ENCODE measurements at regions not wholly inside any gene's neighbourhood (a gene's known extent, or its start where the extent isn't known, plus 50 kb on each side); places are given as distances from the start of the nearest gene placed in this dataset.
"Not testable (repeated sequence)": the region's sequence is repeated elsewhere in the genome, so short reads cannot be mapped to it uniquely, and the experiment has no call there.

GRCh38 chr2:66013456-66013855, 421.5 kb upstream of the MEIS1 start:
- no peak for DNase-seq

- no peak for DNase-seq
These were observed 431.0 kb upstream of the MEIS1 start for GRCh38 chr2:66003931-66004330.

DNA sequence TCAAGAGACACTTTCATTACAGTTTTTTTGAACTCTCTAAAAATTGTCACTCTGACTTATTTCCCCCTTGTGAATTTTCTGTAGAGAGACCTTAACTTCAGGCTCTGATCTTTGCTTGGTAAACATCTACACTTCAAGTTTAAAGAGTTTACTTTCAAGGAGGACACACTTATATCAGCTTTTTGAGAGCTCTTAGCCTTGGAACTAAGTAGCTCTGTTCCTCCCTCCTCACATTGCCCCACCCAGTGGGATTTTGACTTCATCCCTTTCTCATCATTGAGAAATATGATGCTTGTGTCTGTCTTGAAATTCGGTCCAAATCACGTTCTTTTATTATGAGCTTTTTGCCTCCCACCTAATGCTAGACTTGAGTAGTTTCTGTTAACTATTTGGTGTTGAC, 433.4 kb upstream of the MEIS1 start:
- no peak for DNase-seq

- DNase-seq = no peak
These were observed 434.0 kb upstream of the MEIS1 start for GRCh38 chr2:66000901-66001300.

DNA sequence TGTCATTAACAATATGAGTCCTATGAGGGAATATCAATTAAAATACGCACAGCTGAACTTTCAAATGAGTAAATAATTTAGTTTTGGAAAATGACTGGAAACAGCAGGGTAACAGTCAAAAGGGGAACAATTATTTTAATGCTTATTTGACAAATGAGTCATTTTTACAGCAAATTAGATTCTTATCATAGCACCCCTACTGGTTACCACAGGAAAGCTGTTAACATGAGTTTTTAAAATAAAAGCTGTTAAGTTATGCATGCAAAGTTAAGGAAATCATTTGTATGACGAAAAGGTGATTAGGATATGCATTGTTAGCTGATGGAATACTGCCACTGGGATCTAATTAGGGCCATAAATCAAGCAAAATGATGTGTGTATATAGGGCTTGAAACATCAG, 435.1 kb upstream of the MEIS1 start:
- DNase-seq = no peak

DNA sequence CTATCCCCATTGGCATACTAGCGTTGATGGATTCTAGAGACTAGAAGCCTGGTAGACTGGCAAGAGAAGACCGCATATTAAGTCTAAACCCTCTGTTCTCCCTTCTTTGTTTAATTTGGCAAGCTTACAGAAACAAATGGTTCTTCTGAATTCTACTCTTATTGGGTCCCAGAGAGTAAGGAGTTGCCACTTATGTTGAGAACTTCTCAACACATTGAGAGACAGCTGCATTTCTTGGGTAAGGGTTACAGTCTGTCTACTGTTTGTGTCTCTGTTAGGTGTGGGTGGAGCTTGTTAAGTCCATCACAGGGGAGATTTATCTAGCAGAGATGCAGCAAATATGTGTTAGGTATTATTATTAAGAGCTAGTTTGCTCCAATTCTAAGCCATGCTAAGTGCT, 435.8 kb upstream of the MEIS1 start:
- no peak for DNase-seq

- peak; percentile 4 for DNase-seq
These were observed 437.0 kb upstream of the MEIS1 start for GRCh38 chr2:65997961-65998360.

- DNase-seq = no peak
These were observed 442.7 kb upstream of the MEIS1 start for GRCh38 chr2:65992198-65992554.

DNA sequence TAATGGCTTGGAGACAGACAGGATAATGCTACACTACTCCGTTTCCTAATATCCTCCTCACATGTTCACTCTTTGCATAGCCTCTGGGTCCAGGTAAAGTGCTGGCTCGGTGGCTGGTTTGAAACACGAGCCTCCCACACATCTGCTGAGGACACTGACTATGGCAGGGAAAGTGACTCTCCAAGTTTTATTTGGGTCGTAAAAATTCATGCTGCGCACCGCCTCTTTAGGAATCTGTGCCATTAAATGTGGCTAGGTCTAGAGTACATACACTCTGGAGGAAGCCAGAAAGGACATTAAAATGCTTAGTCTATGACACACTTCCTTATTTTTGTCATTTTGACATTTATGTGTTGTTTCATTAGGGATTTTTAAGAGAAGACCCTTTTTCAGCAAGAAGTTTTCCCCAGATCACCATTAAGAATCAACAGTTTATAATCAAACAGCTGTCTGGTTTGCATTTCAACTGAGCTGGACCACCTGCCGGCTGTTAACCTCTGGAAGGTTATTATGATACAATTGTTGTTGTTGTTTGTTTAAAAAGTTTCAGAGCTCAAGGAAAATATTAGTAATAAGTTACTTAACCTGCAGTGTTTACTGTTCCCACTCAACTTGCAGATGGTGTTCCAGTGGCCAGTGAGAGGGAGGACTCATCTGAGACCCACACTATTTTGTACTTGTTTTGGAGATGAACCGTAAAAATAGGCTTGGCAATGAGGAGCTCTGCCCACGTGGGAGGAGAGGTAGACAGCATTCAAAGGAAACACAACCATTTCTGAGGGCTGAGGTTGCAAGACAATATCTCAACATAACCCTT, 443.3 kb upstream of the MEIS1 start:
- DNase-seq = no peak

DNA sequence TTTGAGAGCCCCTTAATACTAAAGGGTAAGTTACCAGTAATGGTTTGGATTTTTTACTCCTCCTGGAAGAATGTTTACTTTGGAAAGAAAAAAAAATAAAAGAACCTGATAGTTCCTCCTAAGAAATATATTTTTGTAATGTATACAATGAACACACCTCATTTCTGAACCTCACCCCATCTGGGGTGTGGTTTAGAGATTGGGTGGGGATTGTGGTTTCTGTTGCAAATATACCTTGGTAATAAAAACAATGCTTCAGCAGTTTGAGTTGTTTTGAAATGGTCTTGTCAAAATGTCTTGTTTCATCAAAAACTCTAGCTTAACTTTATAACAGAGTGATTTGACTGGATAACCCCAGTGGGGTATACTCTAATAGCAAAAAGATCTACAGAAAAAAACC, 448.9 kb upstream of the MEIS1 start:
- no peak for DNase-seq

- DNase-seq = no peak
These were observed 454.4 kb upstream of the MEIS1 start for GRCh38 chr2:65980531-65980930.

DNA sequence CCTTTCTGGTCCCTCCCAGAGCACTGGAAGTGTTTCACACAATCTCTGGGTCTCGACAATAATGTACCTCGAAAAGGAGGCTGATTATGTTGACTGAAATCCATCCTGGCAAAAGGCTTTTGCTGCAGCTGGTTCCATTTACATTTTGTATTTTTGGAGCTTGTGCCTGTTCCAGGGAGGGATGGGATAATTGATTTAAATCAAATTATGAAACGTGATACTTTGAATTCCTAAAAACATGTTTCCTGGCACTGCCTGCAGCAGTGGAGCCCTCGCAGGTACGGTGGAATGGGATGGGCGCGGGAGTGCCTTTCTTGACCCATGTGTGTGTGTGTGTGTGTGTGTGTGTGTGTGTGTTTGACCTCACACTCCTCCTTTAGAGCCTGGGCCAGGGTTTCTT, 455.5 kb upstream of the MEIS1 start:
- no peak for DNase-seq

GRCh38 chr2:65974067-65974723, 460.7 kb upstream of the MEIS1 start:
- DNase-seq = peak; percentile 1

DNA sequence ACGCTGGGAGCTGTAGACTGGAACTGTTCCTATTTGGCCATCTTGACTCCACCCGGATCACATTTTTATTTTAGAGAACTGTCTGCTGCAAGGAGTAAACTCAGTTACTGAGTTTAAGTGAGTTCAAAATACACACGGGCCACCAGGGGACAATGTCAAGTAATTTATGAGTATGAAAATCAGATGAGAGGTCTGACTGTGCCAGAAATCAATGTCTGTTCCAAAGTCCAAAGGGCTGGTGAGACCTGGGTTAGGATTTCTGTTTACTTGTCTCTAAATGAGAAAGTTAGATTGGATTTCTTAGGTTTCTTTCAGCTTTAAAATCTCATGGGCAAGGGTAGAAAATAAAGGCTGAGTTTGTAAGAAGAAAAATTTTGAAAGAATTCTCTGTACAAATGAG, 465.8 kb upstream of the MEIS1 start:
- DNase-seq = no peak

GRCh38 chr2:65963303-65963702, 471.6 kb upstream of the MEIS1 start:
- DNase-seq = not testable (repeated sequence)

DNA sequence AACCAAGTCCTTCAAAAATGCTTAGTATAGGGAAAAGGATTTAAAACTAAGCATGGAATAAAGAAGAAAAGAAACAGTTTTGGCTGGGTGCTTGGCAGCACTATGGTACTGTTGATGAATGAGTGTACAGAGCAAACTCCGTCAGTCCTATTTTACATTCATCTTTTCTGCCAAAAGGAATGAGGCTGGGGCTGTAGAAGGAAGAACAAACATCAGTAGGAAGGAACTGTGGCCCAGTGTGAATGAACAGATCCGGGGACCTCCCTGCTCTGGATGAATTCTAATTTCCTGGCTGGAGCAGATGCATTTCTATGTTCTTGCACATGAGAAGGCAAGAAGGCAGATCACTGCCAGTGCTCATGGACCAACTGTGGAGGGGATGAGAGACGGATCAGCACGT, 474.0 kb upstream of the MEIS1 start:
- no peak for DNase-seq

DNA sequence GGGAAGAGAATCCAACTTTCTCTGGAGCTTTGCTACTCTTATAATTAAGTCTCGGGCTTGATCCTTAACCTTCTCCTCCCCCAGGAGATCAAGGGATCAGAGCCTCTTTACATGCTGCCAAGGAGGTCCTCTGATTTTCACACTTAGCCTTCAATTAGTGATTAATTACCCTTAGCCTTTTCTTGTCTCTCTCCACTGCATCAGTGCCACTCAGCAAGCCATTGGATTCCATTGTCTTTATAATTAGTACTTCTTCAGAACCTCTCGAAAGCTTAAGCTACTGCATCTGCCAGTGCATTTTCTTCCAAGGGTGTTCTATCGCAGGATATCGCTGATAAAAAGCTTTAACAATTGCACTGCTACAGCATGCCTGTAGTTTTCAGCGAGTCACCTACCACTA, 477.0 kb upstream of the MEIS1 start:
- no peak for DNase-seq

DNA sequence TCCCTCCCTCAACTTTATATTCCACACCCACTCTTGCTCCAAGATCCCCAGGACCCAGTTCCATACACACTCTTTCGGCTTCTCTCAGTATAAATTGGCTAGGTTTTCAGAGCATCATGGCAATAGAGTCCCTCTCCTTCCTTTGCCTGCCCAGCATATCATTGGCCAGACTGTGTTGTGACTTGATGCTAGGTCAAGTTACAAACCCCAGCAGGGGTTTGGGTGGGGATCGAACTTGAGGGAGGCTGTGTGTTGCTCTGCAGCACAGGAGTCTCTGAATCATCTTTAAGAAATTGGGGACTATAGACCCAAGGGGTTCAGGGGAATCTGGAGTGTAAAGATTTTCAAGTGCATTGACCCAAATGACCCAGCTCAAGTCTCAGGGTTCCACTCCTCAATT, 477.5 kb upstream of the MEIS1 start:
- DNase-seq = no peak

DNA sequence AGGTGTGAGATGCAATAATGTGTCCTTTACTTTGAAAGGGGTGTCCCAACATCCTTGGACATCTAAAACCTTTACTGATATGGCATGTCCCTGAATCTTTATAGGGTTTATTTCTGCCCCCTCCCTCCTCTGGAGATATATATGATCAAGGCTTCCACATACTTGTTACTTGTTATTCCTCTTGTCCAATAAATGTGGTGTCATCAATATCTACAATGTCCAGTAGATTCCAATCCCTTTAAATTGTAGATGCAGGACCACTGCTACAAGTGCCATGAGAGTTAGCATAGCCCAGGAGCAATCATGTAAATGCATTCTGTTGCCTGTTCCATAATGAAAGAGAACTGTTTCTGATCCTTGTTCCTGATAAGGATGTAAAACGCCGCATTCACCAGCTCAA, 479.7 kb upstream of the MEIS1 start:
- DNase-seq = no peak

DNA sequence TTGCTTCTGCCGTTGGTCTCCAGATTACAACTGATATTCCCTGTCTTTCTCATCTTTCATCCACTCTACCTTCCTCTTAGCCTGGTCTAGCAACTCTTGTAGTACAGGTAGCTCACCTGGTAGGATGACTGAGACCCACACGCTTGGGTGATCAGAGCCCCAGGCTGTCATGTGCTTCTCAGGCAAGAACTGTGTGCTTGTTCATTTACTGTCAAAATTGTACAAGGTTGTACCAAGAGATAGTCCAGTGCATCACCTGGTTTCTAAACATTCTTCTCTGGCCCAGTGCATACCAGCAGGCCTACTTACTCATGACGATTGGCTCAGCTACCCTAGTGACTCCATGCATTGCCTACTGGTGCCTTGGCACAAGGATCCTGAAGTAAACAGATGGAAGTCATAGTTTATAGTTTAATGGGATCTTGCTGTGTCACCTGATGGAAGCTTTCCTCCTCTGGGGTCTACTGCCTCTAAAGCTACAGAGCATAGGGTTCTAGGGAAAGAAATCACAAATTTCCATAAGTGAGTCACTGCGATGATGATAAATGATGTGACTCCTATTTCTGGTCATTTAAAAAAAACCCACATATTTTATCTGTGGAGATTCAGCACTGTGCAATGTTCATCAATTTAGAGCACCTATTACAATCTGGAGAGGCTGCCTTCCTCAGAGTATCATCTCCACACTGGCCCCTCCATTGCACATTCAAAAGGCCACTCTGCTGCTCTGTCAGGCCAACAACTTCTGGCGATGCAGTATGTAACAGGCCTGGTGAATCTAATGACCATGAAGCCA, 481.8 kb upstream of the MEIS1 start:
- DNase-seq = no peak

GRCh38 chr2:65944213-65944612, 490.7 kb upstream of the MEIS1 start:
- no peak for DNase-seq

- DNase-seq = no peak
These were observed 491.7 kb upstream of the MEIS1 start for GRCh38 chr2:65943099-65943786.

DNA sequence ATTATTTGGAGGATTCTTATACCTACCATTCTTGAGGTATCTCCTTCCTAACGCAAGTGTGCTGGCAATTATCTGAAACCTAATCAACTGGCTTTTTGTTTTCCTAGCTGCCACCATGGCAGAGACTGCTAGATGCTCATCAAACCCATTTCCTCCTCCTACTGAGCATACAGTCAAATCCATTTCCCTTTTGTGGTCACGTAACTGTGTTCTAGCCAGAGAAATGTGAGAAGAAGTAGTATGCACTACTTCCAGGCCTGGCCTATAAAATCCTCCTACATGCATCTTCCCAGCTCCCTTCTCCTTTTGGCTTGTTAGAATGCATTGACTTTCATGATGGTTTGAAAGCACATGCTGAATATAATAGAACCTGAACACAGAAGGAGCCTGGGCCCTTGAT, 494.1 kb upstream of the MEIS1 start:
- DNase-seq = no peak

Data from suppressor macrophage treated with lipopolysaccharide for 4 hours (primary cell).